ENCODE measurements at regions not wholly inside any gene's neighbourhood (a gene's known extent, or its start where the extent isn't known, plus 50 kb on each side); places are given as distances from the start of the nearest gene placed in this dataset.
"Not testable (repeated sequence)": the region's sequence is repeated elsewhere in the genome, so short reads cannot be mapped to it uniquely, and the experiment has no call there.

DNA sequence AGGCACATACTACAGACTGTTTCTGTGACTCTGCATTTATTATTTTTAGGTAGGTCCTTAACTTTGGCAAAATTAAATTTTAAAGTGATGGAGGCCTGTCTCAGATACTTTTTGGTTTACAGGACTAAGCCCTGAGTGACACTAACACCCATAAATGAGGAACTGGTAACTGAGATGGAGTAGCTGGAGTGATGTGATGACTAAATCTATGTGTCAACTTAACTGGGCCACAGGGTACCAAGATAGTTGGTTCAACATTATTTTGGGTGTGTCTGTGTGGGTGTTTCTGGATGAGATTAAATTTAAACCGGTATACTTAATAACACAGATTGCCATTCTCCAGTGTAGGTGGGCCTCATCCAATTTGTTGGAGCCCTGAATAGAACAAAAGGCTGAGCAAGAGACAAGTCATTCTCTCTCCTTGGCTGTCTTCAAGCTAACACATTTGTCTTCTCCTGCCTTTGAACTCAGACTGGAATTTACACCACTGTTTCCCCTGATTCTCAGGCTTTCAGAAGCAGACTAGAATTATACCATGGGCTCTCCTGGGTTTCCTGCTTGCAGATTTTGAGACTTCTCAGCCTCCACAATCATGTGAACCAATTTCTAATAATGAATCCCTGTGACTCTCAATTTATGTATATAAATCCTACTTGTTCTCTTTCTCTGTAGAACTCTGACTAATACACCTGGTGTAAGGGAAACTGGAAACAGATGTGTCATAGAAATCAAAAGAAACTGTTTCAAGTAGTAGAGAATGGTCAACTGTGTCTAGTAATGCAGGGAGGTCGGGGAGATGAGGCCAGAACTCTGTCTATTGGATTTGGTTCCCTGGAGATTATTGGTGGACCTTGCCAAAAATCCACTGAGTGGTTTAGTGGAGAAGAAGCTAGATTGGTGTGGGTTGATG, 579.2 kb downstream of the EPM2A start:
- DNase-seq, result no peak

DNA sequence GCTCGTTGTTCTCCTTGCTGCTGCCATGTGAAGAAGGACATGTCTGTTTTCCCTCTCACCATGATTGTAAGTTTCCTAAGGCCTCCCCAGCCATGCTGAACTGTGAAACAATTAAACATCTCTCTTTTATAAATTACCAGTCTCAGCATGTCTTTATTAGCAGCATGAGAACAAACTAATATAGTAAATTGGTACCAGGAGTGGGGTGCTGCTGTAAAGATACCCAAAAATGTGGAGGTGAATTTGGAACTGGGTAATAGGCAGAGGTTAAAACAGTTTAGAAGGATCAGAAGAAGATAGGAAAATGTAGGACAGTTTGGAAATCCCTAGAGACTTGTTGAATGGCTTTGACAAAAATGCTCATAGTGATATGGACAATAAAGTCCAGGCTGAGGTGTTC, 576.7 kb downstream of the EPM2A start:
- DNase-seq, result not testable (repeated sequence)

DNA sequence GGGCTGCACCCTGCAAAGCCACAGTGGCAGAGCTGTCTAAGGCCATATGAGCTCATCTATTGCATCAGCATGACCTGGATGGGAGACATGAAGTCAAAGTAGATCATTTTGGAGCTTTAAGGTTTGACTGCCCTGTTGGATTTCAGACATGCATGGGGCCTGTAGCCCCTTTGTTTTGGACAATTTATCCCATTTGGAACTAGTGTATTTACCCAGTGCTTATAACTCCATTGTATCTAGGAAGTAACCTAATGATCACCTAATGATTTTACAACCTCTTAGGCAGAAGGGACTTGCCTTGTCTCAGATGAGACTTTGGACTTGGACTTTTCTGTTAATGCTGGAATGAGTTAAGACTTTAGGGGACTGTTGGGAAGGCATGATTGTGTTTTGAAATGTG, 575.4 kb downstream of the EPM2A start:
- no peak for DNase-seq

- no peak for DNase-seq
Measured at GRCh38 chr6:145161501-145161900, 573.8 kb downstream of the EPM2A start.

DNA sequence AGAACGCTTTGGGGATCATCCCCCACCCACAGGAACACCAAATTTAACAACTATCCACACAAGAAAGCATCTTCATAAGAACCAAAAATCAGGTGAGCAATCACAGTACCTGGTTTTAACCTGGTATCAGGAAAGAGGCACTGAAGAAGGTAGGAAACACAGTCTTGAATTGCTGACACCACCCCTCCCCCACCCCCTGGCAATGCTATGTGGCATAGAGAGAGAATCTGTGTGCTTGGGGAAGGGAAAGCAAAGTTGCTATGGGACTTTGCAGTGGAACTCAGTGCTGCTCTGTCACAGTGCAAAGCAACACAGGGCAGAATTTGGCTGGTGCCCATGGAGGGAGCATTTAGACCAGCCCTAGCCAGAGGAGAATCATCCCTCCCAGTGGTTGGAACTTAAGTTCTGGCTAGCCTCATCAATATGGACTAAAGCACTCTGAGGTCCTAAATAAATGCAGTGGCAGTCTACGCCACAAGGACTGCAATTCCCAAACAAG, 565.5 kb downstream of the EPM2A start:
- no peak for DNase-seq

GRCh38 chr6:145175470-145175869, 559.9 kb downstream of the EPM2A start:
- DNase-seq, result no peak

DNA sequence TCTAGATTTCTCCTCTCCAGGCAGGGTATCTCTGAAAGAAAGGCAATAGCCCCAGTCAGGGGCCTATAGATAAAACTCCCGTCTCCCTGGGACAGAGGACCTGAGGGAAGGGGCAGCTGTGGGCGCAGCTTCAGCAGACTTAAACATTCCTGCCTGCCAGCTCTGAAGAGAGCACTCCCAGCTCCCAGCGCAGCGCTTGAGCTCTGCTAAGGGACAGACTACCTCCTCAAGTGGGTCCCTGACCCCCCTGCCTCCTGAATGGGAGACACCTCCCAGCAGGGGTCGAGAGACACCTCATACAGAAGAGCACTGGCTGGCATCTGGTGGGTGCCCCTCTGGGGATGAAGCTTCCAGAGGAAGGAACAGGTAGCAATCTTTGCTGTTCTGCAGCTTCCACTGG, 556.9 kb downstream of the EPM2A start:
- DNase-seq, result no peak

DNA sequence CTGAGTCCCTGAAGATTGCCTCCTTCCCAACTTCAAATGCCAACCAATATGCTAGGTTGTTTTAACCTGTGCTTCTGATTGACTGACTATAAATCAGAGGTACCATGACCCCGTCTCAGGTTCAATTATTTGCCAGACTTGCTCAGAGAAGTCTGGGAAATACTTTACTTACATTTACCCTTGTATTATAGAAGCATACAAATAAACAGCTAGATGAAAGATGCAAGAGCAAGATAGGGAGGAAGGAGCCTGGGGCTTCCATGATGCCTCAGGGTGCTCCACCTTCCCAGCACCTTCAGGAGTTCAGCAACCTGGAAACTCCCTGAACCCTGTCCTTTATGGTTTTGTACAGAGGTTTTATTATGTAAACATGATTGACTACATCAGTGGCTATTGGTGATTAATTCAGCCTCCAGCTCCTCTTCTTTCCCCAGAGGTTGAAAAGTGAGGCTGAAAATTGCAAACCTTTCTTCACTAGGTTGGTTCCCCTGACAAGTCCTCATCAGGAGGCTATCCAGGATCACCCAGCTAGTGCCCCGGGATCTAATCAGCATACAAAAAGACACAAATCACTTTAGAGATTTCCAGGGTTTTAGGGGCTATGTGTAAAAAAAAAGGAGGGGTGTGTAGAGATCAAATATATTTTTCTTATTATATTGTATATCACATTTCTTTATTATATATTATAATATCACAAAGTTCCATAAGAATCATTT, 547.7 kb downstream of the EPM2A start:
- no peak for DNase-seq

DNA sequence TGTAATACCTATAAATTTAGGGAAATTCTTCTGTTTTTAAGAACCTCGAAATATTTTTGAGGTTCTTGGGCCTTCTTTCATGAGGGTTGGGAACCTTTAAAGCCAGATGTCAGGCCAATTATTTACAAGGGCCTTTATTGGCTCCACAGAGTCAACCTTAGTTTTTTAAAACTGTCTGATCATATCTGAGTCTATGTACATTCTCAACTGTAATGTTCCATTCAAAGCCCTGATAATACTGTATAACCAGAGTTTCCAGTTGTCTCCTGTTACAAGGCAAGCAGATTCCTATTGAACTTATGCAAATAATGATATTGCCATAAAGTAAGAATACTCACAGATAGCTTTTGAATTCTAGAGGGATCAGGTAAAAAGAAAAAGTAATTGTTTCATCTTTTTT, 545.5 kb downstream of the EPM2A start:
- DNase-seq, result no peak

DNA sequence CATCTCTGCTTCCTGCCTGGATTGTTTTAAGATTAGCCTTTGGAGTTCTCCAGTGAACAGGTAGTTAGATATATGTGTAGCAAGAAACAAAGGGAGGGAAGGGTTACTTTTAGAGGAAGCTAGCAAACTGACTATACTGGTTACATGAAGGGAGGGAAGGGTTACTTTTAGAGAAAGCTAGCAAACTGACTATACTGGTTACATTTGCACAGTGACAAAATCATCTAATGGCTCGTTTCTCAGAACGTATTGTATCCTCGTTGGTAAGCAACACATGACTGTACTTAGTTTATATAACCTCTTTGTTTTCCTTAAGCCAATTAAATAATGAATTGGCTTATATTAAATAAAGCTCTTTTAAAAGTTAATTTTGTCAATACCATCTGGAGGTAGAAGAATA, 540.9 kb downstream of the EPM2A start:
- DNase-seq, result no peak

GRCh38 chr6:145199961-145200360, 535.4 kb downstream of the EPM2A start:
- no peak for DNase-seq

DNA sequence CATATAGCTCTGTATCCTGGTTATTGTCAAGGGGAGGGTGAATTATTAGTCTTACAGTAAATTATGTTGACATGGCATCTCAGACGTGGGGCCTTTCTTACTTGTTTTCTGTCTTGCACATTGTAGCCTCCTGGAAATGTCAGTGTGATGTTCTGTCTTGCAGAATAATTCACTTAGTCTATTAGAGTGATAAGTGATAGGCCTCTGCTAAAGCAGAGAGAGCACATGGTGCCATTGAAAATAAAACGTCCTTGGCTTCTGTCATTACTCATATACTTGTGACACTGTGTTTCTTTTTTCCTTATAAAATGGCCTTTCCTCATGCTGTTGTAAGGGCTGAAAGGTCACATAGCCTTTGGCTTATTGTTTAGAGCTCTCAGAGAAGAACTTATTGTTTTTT, 531.0 kb downstream of the EPM2A start:
- no peak for DNase-seq

GRCh38 chr6:145206247-145206907, 528.9 kb downstream of the EPM2A start:
- DNase-seq, result no peak

DNA sequence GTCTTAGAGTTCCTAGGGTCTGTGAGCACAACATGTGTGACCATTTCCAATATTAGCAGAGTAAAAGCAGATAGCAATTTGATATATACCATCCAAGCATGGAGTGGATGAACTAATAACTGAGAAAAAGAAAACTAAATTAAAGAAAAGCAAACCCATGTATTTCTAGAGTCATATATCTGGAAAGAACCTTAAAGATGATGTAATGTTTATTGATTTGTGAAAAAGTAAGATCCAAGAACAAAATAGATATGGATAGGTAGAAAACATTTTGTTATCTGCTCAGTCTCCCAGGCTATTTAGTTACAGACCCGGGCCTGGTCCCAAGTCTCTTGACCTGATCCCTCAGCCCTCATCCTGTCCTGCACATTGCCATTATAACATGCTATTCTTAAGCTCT, 526.8 kb downstream of the EPM2A start:
- DNase-seq, result no peak

DNA sequence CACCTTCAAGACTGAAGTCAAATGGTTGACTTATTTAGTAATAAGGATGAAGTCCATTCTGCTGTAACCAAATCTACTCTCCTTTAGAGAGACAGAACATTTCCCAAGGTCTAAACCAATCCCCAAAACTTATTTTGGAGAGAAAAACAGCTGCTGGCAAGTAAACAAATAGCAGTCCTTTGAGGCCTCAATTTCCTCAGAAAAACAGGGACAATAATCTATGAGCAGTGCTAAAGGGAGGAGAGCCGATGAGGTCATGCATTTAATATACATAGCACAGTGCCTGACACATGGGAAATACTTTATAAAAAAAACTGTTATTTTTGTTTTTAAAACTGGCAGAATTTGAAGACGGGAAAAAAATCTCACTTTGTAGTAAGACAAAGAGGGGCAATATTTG, 526.0 kb downstream of the EPM2A start:
- no peak for DNase-seq

GRCh38 chr6:145212813-145213212, 522.5 kb downstream of the EPM2A start:
- DNase-seq, result no peak

DNA sequence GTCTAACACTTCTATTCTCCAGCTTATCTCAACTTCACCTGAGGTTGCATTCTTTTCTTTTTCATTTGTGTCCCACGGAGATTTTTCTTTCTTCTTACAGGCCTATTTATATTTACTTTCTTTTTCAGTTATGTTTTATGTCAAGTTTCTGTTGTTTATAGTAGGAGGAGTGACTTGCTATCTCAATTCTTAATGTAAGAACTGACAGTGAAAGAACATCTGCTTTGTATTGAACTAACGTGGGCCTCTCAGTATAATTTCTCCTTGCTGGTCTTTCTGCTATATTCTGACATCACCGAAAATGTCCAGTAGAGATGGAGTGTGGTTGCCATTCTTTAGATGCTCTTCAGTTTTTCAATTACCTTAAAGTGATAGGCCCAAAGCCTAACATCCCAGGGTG, 521.7 kb downstream of the EPM2A start:
- no peak for DNase-seq

- DNase-seq, result no peak
Measured at GRCh38 chr6:145214570-145214969, 520.8 kb downstream of the EPM2A start.

- DNase-seq, result no peak
Measured at GRCh38 chr6:145224450-145224849, 510.9 kb downstream of the EPM2A start.

DNA sequence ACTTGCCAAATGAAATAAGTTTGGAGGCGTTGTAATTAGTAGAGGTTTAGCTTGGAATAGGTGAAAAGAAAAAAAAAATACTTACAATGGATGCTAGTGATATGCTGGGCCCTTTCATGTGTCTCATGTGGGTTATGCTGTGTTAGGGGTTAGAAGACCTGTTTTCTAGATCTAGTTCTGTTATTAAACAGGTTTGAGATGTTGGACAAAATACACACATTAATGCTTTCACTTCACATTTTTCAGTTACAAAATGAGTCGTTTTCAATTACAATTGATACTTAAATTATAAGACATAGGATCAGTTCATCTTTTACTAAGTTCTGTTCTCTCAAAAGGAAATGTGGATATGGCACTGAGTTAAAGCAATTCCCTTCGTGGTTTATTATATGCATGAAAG, 509.8 kb downstream of the EPM2A start:
- no peak for DNase-seq

GRCh38 chr6:145227593-145227992, 507.7 kb downstream of the EPM2A start:
- DNase-seq, result no peak

GRCh38 chr6:145228962-145229582, 506.2 kb downstream of the EPM2A start:
- no peak for DNase-seq

Measured in right lung (tissue), 2 donors.